GM06990 (cell line): ENCODE measurements at regions not wholly inside any gene's neighbourhood (a gene's known extent, or its start where the extent isn't known, plus 50 kb on each side); places are given as distances from the start of the nearest gene placed in this dataset.

ENCODE experiments used
- DNase-seq: peaks from one replicate; pipeline ENCODE4 v3.0.0-alpha.2; 2011; ENCODE audit not compliant: insufficient read length; ENCODE audit errors: extremely low read depth
- H3K27me3 ChIP-seq: replicated peaks from 2 replicates; pipeline ENCODE4 v1.6.0; 2011; ENCODE audit warnings: low read length; ENCODE audit not compliant: control insufficient read depth, insufficient read depth
- H3K36me3 ChIP-seq: 2 replicates; pipeline ENCODE4 v1.5.1; 2011; ENCODE audit warnings: low read length; ENCODE audit not compliant: control insufficient read depth, insufficient read depth
- H3K4me3 ChIP-seq: replicated peaks from 2 replicates; pipeline ENCODE4 v1.5.1; 2011; ENCODE audit warnings: low read depth, mild to moderate bottlenecking, control low read depth, low read length
- CTCF ChIP-seq: IDR thresholded peaks from 2 replicates; pipeline ENCODE4 v1.5.1; 2011; ENCODE audit warnings: low read length, control low read depth, mild to moderate bottlenecking, inconsistent platforms; ENCODE audit not compliant: insufficient read depth, poor library complexity, severe bottlenecking

DNA sequence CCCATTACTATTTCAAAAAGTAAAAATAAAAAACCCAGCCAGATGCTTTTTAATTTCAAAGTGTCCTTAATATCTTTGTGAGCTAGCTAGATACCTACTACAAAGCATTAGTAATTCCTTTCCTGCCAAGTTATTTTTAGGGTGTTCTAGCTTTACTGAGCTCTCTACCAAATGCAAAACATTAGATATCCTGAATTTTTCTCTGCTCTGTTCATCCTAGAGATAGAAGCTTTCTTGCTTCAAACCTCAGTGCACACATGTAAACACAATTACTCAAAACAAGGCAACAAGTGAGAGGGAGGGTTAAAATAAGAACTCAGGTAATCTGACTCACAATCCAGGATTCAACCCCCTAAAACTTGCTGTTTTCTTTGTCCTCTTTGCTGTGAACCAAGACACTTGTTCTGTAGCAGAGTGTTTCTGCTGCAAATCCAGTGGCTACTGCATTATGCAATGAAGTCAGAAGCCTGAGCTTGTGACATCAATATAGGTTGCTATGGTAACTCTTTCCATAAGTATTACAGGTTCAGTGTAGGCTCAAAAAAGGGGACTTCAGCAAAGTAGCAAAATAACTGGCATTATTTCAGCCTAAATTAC lies 72.6 kb upstream of the STXBP5 start:
- H3K27me3 ChIP-seq, result no peaks in the 10 kb centered on the region
- TF ChIP-seq CTCF, result no peak
- no peak overlapping the region for H3K4me3 ChIP-seq
- no peaks in the 10 kb centered on the region for H3K36me3 ChIP-seq
- no peak for DNase-seq

DNA sequence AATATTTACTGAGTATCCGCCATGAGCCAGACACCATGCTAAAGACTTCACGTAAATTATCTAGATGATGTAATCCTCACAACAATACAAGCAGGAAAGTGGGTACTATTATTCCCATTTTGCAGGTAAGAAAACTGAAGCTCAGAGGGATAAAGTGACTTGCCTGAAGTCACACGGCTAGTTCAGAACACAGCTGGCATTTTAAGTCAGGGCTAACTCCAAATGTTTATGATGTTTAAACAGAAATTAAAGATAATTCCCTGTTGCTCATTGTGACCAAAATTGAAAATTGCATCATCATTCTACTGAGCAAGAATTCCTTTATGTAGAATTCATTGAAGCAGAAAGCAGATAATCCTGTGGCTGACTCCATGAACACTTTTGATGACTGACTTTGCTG lies 71.3 kb upstream of the STXBP5 start:
- Histone ChIP-seq H3K27me3 (no peaks in the 10 kb centered on the region), H3K4me3 (no peak overlapping the region), H3K36me3 (no peaks in the 10 kb centered on the region)
- TF ChIP-seq CTCF, result no peak
- DNase-seq, result no peak

DNA sequence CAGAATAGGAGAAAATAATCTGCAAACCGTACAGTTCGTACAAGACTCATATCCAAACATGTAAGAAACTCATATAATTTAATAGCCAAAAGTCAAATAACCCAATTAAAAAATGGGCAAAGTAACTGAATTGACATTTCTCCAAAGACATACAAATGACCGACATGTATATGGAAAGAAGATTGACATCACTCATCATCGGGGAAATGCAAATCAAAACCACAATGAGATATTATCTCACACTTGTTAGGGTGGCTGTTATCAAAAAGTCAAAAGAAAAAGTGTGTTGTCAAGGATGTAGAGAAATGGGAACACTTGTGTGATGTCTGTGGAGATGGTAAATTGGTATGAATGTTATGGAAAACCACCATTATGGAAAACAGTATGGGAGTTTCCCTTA lies 70.5 kb upstream of the STXBP5 start:
- Histone ChIP-seq H3K4me3 (no peak overlapping the region), H3K27me3 (no peaks in the 10 kb centered on the region), H3K36me3 (no peaks in the 10 kb centered on the region)
- DNase-seq, result no peak
- no peak for TF ChIP-seq CTCF

DNA sequence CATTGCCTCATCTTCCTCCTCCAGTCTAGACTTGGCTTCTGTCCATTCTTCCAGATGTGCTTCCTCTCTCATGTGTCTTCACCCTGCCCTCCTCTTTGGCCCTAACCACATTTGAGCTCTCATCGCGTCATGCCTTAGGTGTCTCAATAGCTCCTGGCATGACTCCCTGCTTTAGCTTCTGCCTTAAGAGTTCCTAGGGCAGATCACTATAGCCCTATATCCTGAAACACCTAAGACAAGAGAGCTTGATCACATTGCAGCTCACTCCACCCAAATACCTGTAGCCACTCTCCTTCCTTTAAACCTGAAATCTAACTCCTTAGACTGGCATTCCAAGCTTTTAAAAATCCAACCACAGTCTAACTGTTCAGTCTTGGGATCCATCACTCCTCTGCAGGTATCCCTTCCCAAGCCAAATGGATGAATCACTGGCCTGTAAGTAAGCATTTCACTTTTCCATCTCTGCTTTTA lies 69.0 kb upstream of the STXBP5 start:
- Histone ChIP-seq H3K36me3 (no peaks in the 10 kb centered on the region), H3K27me3 (no peaks in the 10 kb centered on the region), H3K4me3 (no peak overlapping the region)
- no peak for DNase-seq
- TF ChIP-seq CTCF, result no peak

- Histone ChIP-seq H3K36me3 (no peaks in the 10 kb centered on the region), H3K4me3 (no peak overlapping the region), H3K27me3 (no peaks in the 10 kb centered on the region)
- no peak for TF ChIP-seq CTCF
- no peak for DNase-seq
Observed at GRCh38 chr6:147136057-147136456, 68.2 kb upstream of the STXBP5 start.

- DNase-seq, result no peak
- H3K4me3 ChIP-seq, result no peak overlapping the region
- no peaks in the 10 kb centered on the region for H3K27me3 ChIP-seq
- TF ChIP-seq CTCF, result no peak
- no peaks in the 10 kb centered on the region for H3K36me3 ChIP-seq
Observed at GRCh38 chr6:147137986-147138385, 66.2 kb upstream of the STXBP5 start.
